B cell (primary cell): ENCODE measurements at regions not wholly inside any gene's neighbourhood (a gene's known extent, or its start where the extent isn't known, plus 50 kb on each side); places are given as distances from the start of the nearest gene placed in this dataset.

Experiments
- EZH2 ChIP-seq: IDR thresholded peaks from 2 replicates; pipeline ENCODE4 v1.6.1; 2012; ENCODE audit warnings: borderline replicate concordance, low read depth, mild to moderate bottlenecking, moderate library complexity, low read length; ENCODE audit not compliant: insufficient read depth, poor library complexity, severe bottlenecking
- TF ChIP-seq, protein P1 (sequence below): fragments of 200-600 bp; IDR thresholded peaks from one replicate; pipeline ENCODE4 v1.8.0; 2022; ENCODE audit warnings: antibody characterized with exemption, mild to moderate bottlenecking

GRCh38 chr4:163833669-163834068 lies 339.2 kb downstream of the TMA16 start:
- TF ChIP-seq, protein P1, sequence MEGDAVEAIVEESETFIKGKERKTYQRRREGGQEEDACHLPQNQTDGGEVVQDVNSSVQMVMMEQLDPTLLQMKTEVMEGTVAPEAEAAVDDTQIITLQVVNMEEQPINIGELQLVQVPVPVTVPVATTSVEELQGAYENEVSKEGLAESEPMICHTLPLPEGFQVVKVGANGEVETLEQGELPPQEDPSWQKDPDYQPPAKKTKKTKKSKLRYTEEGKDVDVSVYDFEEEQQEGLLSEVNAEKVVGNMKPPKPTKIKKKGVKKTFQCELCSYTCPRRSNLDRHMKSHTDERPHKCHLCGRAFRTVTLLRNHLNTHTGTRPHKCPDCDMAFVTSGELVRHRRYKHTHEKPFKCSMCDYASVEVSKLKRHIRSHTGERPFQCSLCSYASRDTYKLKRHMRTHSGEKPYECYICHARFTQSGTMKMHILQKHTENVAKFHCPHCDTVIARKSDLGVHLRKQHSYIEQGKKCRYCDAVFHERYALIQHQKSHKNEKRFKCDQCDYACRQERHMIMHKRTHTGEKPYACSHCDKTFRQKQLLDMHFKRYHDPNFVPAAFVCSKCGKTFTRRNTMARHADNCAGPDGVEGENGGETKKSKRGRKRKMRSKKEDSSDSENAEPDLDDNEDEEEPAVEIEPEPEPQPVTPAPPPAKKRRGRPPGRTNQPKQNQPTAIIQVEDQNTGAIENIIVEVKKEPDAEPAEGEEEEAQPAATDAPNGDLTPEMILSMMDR = no peak
- TF ChIP-seq EZH2 = no peak
